Transverse colon (tissue), 4 donors: ENCODE measurements at regions not wholly inside any gene's neighbourhood (a gene's known extent, or its start where the extent isn't known, plus 50 kb on each side); places are given as distances from the start of the nearest gene placed in this dataset.

Experiments
- DNase-seq: peaks from one replicate; pipeline ENCODE4 v3.0.0-alpha.2; 2019
- H3K27ac ChIP-seq, 4 donors: fragments of 200-600 bp; sonication (generic); 2 replicates each; pipeline ENCODE4 v1.5.1; 2016 to 2018; ENCODE audit warnings: inconsistent platforms in 4 of 4
- H3K27me3 ChIP-seq: fragments of 200-600 bp; sonication (generic); 2 replicates; pipeline ENCODE4 v1.5.1; 2017; ENCODE audit warnings: inconsistent platforms
- H3K36me3 ChIP-seq, 4 donors: fragments of 200-600 bp; sonication (generic); 2 replicates each; pipeline ENCODE4 v1.5.1; 2017 to 2019; ENCODE audit warnings: inconsistent platforms in 4 of 4
- H3K4me1 ChIP-seq, 4 donors: fragments of 200-600 bp; sonication (generic); 2 replicates each; pipeline ENCODE4 v1.5.1; 2017 to 2020; ENCODE audit warnings: inconsistent platforms in 4 of 4
- H3K4me3 ChIP-seq, 4 donors: fragments of 200-600 bp; sonication (generic); 1 replicate in 1 of 4; 2 replicates in 3 of 4; pipeline versions ENCODE4 v1.5.1 to v1.6.1; 2017 to 2019; ENCODE audit warnings: inconsistent platforms in 4 of 4
- H3K9me3 ChIP-seq, 2 donors: fragments of 200-600 bp; sonication (generic); 2 replicates each; pipeline ENCODE4 v1.5.1; 2017 to 2019; ENCODE audit warnings: inconsistent platforms in 2 of 2
- CTCF ChIP-seq, 5 experiments: fragments of 200-600 bp in 3 of 5; fragments of 450-650 bp in 2 of 5; sonication (generic) in 3 of 5; IDR thresholded peaks; 1 replicate in 2 of 5; 2 replicates in 3 of 5; pipeline ENCODE4 v1.5.1; 2016 to 2017; ENCODE audit warnings: antibody characterized with exemption in 5 of 5, inconsistent platforms in 3 of 5, mild to moderate bottlenecking in 2 of 5, moderate library complexity in 1 of 5
- EP300 ChIP-seq: sonication (generic); formaldehyde crosslinking; IDR thresholded peaks from one replicate; pipeline ENCODE4 v1.6.1; 2017; ENCODE audit warnings: antibody characterized with exemption, low read depth
- POLR2A ChIP-seq: fragments of 450-650 bp; IDR thresholded peaks from one replicate; pipeline ENCODE4 v1.6.1; 2016; ENCODE audit warnings: antibody characterized with exemption, mild to moderate bottlenecking, moderate library complexity
- POLR2AphosphoS5 ChIP-seq, 3 donors: sonication (generic); formaldehyde crosslinking; IDR thresholded peaks; one replicate each; pipeline ENCODE4 v1.6.1; 2016; ENCODE audit warnings: antibody characterized with exemption in 3 of 3
- WGBS, 2 donors: methylation state at CpG; one replicate each; pipeline ENCODE4 v1.1.5; 2018; ENCODE audit warnings: low coverage in 1 of 2; 5-methylcytosine and 5-hydroxymethylcytosine counted together
- in situ Hi-C, 4 donors: fragments of 200-750 bp; cut with MboI; loops; one replicate each; pipeline versions ENCODE4 v1.15.0 to v1.15.1; 2017; ENCODE audit warnings: low sequenced_read_pairs in 3 of 4, low pct_ligation_motif_present in 1 of 4, low pct_unique_long_range_greater_than_20kb in 1 of 4
- intact Hi-C: fragments of 100-400 bp; cut with DNase I; formaldehyde crosslinking; loops from one replicate; pipeline ENCODE4 v1.15.1; 2023; ENCODE audit warnings: low total_unique reads

DNA sequence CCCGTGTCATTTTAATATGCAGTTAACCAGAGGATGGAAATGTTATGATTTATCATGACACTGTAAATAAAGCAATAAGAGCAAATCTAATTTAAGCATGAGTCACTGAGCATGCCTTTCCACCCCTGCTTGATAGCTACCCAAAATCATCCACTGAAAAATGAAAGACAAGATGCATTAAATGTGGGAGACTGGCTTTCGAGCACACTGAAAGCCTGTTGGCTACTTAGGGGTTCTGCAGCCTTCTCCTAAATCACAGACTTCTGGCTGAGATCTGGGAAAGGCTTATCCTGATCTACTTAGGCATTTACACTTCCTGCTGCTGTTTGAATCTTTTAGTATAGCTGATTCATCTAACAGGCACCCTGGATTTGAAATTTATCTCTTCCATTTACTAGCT lies 778.3 kb upstream of the CDH7 start:
- no peak for TF ChIP-seq POLR2AphosphoS5 (IDR thresholded peaks at IDR 0.05)
- no peak for TF ChIP-seq EP300
- Histone ChIP-seq H3K27ac (no peak overlapping the region), H3K27me3 (no peaks in the 10 kb centered on the region), H3K9me3 (no peaks in the 10 kb centered on the region), H3K36me3 (no peaks in the 10 kb centered on the region), H3K4me1 (no peaks in the 10 kb centered on the region), H3K4me3 (no peak overlapping the region)
- 36 to 45% methylated on average over 2 of the region's 2 CpGs for WGBS, 2 donors
- no peak for DNase-seq
- in situ Hi-C loops (no loop called here), intact Hi-C loops (no loop called here)

- H3K4me3 ChIP-seq = no peak overlapping the region
- no peaks in the 10 kb centered on the region for H3K9me3 ChIP-seq
- TF ChIP-seq POLR2AphosphoS5 (IDR thresholded peaks at IDR 0.05) (no peak), POLR2A (no peak), CTCF (IDR thresholded peaks at IDR 0.05) (no peak)
- H3K27ac ChIP-seq = no peak overlapping the region
- DNase-seq = no peak
- H3K4me1 ChIP-seq = no peaks in the 10 kb centered on the region
- intact Hi-C loops (no loop called here), in situ Hi-C loops (no loop called here)
- no peaks in the 10 kb centered on the region for H3K36me3 ChIP-seq
- no peaks in the 10 kb centered on the region for H3K27me3 ChIP-seq
Observed at GRCh38 chr18:64966667-64967066, 784.1 kb upstream of the CDH7 start.

GRCh38 chr18:64956465-64956864 lies 794.3 kb upstream of the CDH7 start:
- intact Hi-C loops = no loop called here
- Histone ChIP-seq H3K9me3 (no peaks in the 10 kb centered on the region), H3K36me3 (no peaks in the 10 kb centered on the region), H3K4me1 (no peaks in the 10 kb centered on the region), H3K27ac (no peak overlapping the region), H3K4me3 (no peak overlapping the region), H3K27me3 (no peaks in the 10 kb centered on the region)
- DNase-seq = no peak
- in situ Hi-C loops = no loop called here
- no peak for TF ChIP-seq POLR2A
- no peak for TF ChIP-seq POLR2AphosphoS5 (IDR thresholded peaks at IDR 0.05)
- no peak for TF ChIP-seq EP300
- no peak for TF ChIP-seq CTCF (IDR thresholded peaks at IDR 0.05)
- WGBS, 2 donors = 91 to 93% methylated on average over 1 to 3 of the region's 3 CpGs

DNA sequence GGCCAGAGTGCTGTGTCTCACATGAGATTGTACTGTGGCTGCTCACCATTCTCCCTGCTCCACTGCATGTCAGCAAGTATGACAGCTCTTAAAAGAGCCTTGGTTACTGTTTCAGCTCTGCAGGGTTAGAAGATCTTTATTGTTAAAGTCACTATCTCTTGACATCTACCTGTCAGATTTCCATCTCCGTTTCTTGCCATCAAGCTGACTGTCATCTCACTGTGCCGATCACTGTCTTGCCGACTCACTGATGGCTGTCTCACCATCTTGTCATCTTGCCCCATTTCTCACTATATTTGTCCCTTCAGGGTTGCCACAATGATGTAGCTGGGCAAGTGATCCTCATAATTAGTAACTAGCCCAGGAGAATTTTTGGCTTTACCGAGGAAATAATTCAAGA lies 800.9 kb upstream of the CDH7 start:
- Histone ChIP-seq H3K9me3 (no peaks in the 10 kb centered on the region), H3K36me3 (no peaks in the 10 kb centered on the region), H3K4me1 (no peaks in the 10 kb centered on the region), H3K4me3 (no peak overlapping the region), H3K27ac (no peak overlapping the region), H3K27me3 (no peaks in the 10 kb centered on the region)
- intact Hi-C loops = no loop called here
- in situ Hi-C loops = no loop called here
- TF ChIP-seq POLR2A = no peak
- TF ChIP-seq EP300 = no peak
- no peak for TF ChIP-seq POLR2AphosphoS5 (IDR thresholded peaks at IDR 0.05)
- TF ChIP-seq CTCF (IDR thresholded peaks at IDR 0.05) = no peak
- no peak for DNase-seq
- 89 to 95% methylated on average over 3 to 4 of the region's 4 CpGs for WGBS, 2 donors

DNA sequence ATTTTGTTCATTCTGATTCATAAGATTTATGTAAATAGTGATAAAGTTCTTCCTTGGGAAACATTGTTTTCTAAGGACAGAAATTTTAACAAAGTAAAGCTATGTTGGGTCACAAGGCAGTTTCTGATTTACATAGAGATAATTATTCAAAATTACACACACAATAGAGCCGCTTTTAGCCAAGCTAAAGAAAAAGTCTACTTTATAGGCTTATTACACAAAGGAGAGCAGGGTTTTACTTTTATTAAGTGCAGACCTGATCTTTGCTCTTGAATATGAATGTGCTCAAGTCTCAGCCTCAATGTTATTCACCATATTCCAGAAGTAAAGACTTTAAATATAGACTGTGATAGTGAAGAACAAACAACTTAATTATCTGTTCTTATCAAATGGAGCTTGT lies 787.8 kb upstream of the LINC00305 start:
- H3K4me3 ChIP-seq = no peak overlapping the region
- intact Hi-C loops (no loop called here), in situ Hi-C loops (no loop called here)
- TF ChIP-seq POLR2AphosphoS5 (IDR thresholded peaks at IDR 0.05) (no peak), POLR2A (no peak), EP300 (no peak), CTCF (IDR thresholded peaks at IDR 0.05) (no peak)
- no peaks in the 10 kb centered on the region for H3K9me3 ChIP-seq
- H3K4me1 ChIP-seq = no peaks in the 10 kb centered on the region
- no peak for DNase-seq
- no peak overlapping the region for H3K27ac ChIP-seq
- H3K27me3 ChIP-seq = no peaks in the 10 kb centered on the region
- 87 to 92% methylated on average over 1 of the region's 1 CpG for WGBS, 2 donors
- no peaks in the 10 kb centered on the region for H3K36me3 ChIP-seq
